ENCODE measurements at regions not wholly inside any gene's neighbourhood (a gene's known extent, or its start where the extent isn't known, plus 50 kb on each side); places are given as distances from the start of the nearest gene placed in this dataset.
A peak's percentile ranks its signal among the peaks of the same experiment; 100 is the strongest.
"Not testable (repeated sequence)": the region's sequence is repeated elsewhere in the genome, so short reads cannot be mapped to it uniquely, and the experiment has no call there.

DNA sequence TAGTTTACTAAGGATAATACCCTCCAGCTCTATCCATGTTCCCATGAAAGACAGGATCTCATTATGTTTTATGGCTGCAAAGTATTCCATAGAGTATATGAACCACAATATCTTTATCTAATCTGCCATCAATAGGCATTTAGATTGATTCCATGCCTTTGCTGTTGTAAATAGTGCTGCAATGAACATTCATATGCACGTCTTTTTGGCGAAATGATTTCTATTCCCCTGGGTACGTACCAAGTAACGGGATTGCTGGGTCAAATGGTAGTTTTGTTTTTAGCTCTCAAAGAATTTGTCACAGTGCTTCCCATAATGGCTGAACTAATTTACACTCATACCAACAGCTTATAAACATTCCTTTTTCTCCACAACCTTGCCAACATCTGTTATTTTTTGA, 750.9 kb downstream of the BRINP3 start:
- in situ Hi-C loops (cut with HindIII; ENCODE audit: low pct_unique_long_range_greater_than_20kb, low sequenced_read_pairs): no loop called here
- DNase-seq (ENCODE audit: low read depth): no peak

DNA sequence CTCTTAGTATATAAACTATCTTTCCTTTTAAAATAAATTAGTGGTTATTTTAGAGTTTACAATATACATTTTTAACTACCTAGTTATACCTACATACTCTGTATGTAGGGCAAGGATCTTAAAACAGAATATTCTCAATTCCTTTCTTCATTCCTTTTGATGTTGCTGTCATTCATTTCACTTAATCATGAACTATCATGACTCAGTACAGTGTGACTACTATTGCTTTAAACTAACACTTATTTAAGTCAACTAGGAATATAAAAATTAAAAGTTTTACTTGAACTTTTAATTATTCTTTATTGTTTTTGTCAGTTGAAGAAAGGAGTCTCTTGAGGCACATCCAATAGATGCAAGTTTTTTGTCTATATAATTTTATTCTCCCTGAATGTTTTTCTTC, 726.4 kb downstream of the BRINP3 start:
- no peak for DNase-seq (ENCODE audit: low read depth)

DNA sequence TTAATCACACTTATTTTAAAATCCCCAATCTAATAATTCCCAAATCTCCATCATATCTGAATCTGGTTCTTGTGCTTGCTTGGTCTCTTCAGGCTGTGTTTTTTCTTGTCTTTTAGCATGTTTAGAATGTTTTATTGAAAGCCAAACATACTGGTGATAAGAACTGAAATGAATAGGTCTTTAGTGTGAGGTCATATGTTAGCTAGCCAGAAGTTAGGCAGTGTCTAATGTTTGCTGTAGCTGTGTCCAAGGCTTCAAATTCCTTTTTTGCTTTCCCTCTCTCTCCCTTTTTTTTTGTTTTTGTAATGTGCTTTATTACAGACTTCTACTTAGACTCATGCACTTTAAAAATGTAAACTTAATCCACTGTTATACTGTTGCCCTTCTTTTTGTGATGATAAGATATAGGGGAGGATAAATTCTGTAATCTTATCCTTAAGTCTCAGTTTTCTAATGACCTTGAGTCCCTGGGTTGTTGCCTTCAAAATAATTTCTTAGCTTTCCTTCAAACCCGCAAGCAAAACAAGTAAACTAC, 725.1 kb downstream of the BRINP3 start:
- no peak for DNase-seq (ENCODE audit: low read depth)
- in situ Hi-C loops (cut with HindIII; ENCODE audit: low pct_unique_long_range_greater_than_20kb, low sequenced_read_pairs): no loop called here

More for the DNA sequence above, 726.4 kb downstream of the BRINP3 start:
- in situ Hi-C loops (cut with HindIII; ENCODE audit: low pct_unique_long_range_greater_than_20kb, low sequenced_read_pairs): no loop called here

DNA sequence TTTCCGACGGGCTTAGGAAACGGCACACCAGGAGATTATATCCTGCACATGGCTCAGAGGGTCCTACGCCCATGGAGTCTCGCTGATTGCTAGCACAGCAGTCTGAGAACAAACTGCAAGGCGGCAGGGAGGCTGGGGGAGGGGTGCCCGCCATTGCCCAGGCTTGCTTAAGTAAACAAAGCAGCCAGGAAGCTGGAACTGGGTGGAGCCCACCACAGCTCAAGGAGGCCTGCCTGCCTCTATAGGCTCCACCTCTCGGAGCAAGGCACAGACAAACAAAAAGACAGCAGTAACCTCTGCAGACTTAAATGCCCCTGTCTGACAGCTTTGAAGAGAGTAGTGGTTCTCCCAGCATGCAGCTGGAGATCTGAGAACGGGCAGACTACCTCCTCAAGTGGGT, 722.6 kb downstream of the BRINP3 start:
- in situ Hi-C loops (cut with HindIII; ENCODE audit: low pct_unique_long_range_greater_than_20kb, low sequenced_read_pairs); DNase-seq (ENCODE audit: low read depth): not testable (repeated sequence)

DNA sequence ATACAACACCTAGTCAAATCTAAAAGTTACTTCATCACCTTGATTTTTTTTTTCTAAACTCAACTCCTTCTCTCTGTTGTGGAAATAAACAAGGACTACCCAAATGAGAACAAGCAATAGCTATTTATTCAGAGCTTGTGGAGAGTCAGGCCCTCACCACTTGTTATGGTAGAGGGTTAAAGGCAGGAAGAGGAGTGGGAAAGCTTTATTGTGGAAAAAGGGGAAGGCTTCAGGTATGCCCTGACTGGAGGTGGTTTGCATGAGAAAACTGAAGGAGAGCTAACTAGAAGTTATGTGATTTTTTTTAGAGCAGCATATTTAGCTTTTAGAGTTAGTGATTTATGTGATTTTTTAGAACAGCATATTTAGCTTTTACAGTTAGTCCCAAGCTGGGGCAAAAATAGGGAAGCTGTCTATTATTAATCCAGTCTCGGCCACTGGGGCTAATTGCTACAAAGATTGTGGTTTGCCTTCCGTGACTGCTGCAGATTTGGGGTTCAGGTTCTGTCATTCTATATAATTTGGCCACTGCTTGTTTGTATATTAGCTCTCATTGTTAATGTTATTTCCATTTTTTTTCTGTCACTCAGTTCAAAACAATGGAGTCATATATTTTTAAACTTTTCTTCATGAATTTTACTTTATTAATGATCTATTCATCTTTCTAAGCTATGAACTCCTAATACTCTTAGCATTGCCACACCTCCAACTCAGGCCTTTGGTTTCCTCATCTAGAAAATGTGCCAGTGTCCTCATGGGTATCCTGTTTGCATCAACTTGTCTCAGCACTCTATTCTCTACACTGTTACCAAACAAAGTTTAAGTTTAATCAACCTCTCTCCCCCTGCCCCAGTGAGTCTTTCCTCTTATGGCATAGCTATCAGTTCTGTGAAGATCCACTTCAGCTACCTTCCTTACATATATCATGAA, 713.0 kb downstream of the BRINP3 start:
- in situ Hi-C loops (cut with HindIII; ENCODE audit: low pct_unique_long_range_greater_than_20kb, low sequenced_read_pairs): no loop called here
- DNase-seq (ENCODE audit: low read depth): no peak

DNA sequence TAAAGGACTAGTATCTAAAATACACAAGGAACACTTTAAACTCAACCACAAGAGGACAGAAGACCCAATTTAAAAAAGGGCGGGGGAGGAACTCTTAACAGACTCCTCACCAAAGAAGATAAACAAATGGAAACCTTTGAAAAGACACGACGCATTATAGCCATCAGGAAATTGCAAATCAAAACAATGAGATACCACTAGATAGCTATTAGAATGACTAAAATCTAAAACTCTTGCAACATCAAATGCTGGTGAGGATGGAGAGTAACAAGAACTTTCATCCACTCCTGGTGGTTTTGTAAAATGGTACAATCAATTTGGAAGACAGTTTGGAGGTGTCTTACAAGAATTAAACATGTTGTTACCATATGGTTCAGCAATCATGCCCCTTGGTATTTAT, 708.2 kb downstream of the BRINP3 start:
- in situ Hi-C loops (cut with HindIII; ENCODE audit: low pct_unique_long_range_greater_than_20kb, low sequenced_read_pairs): no loop called here

DNA sequence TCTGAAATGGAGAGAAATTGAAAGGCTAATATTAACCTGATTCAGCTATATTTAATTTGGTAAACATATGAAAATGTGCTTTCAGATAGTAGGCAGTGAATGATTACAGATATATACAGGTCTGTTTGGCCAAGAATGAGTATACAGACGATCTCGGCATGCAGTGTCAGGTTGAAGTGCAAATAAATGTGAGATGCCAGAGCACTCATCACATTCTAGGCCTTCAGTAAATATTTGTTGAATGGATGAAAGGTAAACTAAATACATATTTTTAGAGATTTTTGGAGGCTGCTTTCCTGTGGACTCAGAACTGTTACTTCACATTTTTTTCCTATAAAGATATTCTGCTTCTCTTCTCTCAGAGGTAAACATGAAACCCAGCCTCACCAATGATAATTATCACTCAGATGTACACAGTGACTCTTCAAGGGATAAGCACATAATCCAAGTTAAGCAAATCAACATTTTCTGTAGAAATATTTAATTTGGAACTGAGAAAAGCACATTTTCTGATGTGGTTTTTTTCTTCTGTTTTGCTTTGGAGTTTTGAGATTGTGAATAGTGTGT, 702.9 kb downstream of the BRINP3 start:
- DNase-seq (ENCODE audit: low read depth): no peak
- in situ Hi-C loops (cut with HindIII; ENCODE audit: low pct_unique_long_range_greater_than_20kb, low sequenced_read_pairs): no loop called here

More for the DNA sequence above, 708.2 kb downstream of the BRINP3 start:
- DNase-seq (ENCODE audit: low read depth): no peak

DNA sequence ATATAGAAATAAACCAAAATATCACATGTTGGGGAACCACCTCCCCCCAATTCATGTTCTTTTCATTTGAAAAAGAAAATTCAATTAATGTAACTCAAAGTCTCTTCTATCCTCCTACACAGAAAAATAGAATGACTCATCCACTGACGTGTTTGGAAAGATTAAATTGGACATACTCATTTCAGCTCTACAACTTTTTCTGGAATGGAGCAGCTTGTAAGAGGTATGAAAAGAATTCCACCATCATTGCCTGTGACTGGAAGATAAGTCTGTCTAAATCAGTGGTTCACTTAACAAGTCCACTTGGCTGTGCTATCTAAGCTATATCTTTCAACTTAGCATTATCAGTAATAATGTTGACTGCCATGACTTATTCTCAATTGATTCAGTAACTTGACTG, 702.3 kb downstream of the BRINP3 start:
- in situ Hi-C loops (cut with HindIII; ENCODE audit: low pct_unique_long_range_greater_than_20kb, low sequenced_read_pairs): no loop called here

DNA sequence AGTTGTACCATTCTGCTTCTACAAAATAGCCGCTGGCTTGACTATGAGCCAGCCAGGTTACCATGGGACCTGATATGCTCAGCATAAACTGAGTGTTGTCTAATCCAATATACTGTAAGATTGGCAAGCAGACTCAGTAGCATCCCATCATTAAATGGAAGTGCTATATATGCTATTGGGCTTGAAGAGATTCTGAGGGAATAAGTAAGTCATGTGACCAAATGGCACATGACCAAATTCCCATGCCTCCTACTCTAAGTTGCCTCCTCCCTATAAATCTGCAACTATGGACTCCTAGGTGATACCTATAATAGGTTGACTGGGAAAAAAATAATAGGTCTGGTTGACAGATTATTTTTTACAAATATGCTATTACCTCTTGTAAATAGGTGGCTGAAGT, 698.6 kb downstream of the BRINP3 start:
- in situ Hi-C loops (cut with HindIII; ENCODE audit: low pct_unique_long_range_greater_than_20kb, low sequenced_read_pairs): no loop called here

More for the DNA sequence above, 702.3 kb downstream of the BRINP3 start:
- peak; percentile 27 for DNase-seq (ENCODE audit: low read depth)

DNA sequence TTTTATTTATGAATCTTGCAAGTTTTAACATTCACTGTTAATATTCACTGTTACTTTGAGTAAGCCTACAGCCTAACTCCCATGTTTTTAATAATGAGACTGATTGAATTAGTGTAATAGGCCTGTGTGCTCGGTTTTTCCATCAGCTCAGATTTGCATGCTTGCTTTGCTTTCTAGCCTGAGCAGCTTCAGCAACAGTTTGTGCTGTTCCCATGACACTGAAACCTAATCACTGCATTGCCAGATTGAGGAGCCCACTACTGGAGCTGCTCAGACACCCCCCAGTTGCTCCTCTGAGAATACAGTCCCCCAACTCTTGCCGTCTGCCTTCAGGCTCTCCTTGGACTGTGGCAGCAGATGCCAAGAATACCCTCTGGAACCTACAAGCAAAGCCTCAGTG, 695.4 kb downstream of the BRINP3 start:
- in situ Hi-C loops (cut with HindIII; ENCODE audit: low pct_unique_long_range_greater_than_20kb, low sequenced_read_pairs): no loop called here
- no peak for DNase-seq (ENCODE audit: low read depth)

More for the DNA sequence above, 698.6 kb downstream of the BRINP3 start:
- DNase-seq (ENCODE audit: low read depth): no peak

DNA sequence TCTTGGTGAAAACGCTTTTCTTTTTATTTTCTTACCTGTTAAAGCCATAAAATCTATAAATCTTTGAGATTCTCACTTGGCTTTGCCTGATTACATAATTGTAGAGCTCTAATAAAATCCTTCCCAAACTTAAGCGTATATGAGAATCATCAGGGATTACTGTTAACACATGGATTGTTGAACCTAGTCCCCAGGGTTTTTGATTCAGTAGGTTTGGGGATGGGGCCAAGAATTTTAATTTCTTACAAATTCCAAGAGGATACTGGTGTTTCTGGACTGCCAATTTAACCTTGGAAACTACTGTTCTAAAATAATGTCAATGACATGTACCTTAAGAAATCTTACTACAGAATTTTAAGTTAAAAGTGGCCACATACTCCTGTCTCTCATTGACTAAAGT, 694.2 kb downstream of the BRINP3 start:
- no peak for DNase-seq (ENCODE audit: low read depth)
- in situ Hi-C loops (cut with HindIII; ENCODE audit: low pct_unique_long_range_greater_than_20kb, low sequenced_read_pairs): no loop called here

DNA sequence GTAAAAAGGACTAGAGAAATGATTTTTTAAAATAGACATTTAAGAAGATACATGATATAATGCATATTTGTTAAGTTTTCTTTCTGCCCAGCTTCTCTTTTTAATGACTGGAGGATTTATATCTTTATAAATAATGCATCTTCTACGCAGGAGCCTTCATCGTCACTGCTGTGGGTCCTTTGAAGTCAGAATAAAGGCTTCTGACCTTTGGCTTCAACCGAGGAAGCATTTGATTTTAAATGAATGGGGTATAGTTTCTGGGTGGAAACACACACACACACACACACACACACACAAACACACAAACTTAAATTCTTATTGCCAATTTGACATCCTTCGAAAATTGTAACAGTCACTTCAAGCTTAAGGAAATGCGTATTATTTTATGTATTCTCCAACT, 690.9 kb downstream of the BRINP3 start:
- in situ Hi-C loops (cut with HindIII; ENCODE audit: low pct_unique_long_range_greater_than_20kb, low sequenced_read_pairs): no loop called here
- no peak for DNase-seq (ENCODE audit: low read depth)

DNA sequence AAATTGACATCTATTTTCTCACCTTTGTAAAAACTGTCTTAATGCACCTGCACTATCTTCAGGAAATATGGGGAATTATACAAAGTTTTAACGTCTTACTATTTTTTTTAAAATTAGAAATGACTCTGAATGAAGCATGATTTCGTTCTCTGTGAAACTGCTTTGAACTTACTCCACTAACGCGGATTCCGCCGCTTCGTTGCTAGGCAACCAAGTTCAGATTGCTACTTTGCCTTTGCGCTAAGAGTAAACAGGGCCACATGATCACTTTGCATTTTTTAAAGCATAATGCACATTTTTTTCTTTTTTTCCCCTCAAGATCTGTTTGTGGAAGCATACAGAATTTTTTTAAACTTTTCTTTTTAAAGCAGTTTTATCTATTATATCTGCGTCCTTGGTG, 690.5 kb downstream of the BRINP3 start:
- DNase-seq (ENCODE audit: low read depth): no peak
- in situ Hi-C loops (cut with HindIII; ENCODE audit: low pct_unique_long_range_greater_than_20kb, low sequenced_read_pairs): no loop called here

DNA sequence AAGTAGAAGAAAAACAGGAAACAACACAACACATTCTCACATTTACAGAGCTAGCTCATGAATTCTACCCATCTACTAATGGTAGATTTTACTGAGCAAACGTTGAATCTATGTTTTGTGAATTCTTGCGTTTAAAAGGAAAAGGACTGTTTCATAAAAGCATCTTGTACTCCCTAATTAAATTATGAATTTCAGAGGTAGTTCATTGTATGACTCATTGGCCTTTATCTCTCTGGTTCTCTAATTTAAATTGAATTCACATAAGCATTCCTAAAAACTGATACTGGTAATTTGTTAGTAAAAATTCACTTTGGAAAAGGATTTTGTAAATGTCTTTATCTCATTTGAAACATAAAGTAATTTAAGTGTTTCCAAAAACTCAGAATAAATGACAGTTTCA, 687.3 kb downstream of the BRINP3 start:
- DNase-seq (ENCODE audit: low read depth): no peak
- in situ Hi-C loops (cut with HindIII; ENCODE audit: low pct_unique_long_range_greater_than_20kb, low sequenced_read_pairs): no loop called here

DNA sequence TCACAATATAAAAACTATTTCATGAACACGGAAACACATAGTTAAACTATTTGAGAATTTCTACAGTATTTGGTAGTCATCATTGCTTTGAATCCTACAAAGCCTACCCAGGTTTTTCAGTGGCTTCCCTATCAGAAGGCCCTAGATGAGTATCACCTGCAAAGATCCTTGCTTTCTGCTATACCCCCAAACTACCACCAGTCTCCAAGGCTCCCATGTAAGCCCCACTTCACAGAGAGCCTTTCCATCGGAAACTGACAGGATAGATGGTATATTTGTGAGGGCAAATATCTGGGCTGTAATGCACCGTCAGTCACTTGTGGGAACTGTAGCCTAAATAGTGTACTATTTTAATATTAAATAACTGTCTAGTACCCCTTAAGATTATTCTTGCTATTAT, 674.3 kb downstream of the BRINP3 start:
- DNase-seq (ENCODE audit: low read depth): no peak
- in situ Hi-C loops (cut with HindIII; ENCODE audit: low pct_unique_long_range_greater_than_20kb, low sequenced_read_pairs): no loop called here

DNA sequence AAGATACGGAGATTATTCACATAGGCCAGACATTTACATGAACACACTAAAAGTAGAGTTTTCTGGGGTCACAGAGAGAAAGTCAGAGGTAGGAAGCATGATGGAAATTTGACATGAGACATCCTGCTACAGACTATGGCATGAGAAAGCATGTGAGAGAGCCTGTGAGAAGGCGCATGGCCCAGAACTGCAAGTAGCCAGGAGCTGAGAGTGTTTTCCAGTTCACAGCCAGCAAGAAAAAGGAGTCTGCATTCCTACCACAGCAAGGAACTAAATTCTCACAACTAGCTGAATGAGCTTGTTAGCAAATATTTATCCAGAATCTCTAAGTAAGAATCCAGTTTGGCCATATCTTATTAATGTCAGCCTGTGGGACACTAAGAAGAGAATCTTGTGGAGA, 673.3 kb downstream of the BRINP3 start:
- no peak for DNase-seq (ENCODE audit: low read depth)
- in situ Hi-C loops (cut with HindIII; ENCODE audit: low pct_unique_long_range_greater_than_20kb, low sequenced_read_pairs): no loop called here

DNA sequence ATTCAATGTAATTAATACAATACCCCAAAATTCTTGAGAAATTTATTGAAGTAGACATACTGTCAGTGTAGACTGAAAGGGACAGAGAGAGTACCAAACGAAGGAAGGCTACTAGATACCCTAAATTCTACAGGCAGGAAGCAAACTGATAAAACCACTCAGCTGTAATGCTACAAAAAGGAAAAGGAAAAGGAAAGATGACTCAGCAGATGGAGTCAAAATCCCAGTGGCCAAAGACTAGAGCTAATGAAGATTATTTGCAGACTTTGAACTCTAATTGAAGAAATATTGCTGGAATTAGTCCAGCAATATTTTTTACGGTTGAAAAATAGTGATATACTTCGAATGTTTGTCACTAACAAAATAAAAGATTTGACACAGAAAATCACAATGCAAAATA, 671.9 kb downstream of the BRINP3 start:
- DNase-seq (ENCODE audit: low read depth): no peak
- in situ Hi-C loops (cut with HindIII; ENCODE audit: low pct_unique_long_range_greater_than_20kb, low sequenced_read_pairs): no loop called here

DNA sequence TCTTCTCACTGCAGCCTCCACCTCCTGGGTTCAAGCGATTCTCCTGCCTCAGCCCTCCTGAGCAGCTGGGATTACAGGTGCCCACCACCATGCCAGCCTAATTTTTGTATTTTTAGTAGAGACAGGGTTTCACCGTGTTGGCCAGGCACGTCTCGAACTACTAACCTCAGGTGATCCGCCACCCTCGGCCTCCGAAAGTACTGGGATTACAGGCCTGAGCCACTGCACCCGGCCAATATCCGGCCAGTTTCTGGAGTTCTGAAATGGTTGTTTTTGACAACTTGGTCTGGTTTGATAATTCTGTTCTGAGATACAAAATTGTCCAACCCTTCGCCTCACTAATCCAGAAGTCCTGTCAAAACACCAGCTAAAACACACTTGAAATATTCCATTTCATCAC, 667.0 kb downstream of the BRINP3 start:
- in situ Hi-C loops (cut with HindIII; ENCODE audit: low pct_unique_long_range_greater_than_20kb, low sequenced_read_pairs); DNase-seq (ENCODE audit: low read depth): not testable (repeated sequence)

DNA sequence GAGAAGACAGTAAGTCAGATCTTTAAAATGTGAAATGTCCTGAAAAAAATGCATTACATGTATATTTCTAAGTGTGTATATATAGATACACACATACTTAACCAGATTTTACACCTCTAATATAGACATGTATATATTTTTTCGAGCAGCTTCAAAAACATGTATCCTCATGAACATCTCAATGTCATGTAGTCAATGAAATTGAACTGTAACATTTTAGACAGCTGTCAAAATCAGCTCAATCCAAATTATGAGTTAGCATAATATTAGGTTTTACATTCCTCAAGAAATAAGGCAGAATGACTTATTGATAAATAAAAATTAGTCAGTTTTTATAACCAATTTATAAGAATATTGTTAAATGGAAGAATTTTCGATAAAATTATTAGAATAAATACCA, 665.7 kb downstream of the BRINP3 start:
- in situ Hi-C loops (cut with HindIII; ENCODE audit: low pct_unique_long_range_greater_than_20kb, low sequenced_read_pairs): no loop called here

DNA sequence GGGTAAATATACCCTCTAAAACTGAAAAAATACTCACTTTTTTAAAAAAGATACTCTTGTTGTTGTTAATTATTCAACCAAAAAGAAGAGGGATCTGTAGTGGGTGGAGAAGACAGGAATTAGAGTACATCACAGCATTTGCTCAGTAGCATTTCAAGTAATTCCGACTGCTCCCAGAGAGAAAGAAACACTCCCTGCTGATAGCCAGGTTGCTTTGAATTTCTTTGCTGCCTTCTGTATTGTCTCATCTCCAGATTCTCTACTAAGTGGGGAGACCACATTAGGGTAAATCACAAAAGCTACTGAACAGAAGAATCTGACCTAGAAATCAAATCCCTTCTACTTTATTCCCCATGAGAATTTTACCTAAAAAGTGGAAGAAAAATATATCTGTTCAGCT, 661.1 kb downstream of the BRINP3 start:
- no peak for DNase-seq (ENCODE audit: low read depth)
- in situ Hi-C loops (cut with HindIII; ENCODE audit: low pct_unique_long_range_greater_than_20kb, low sequenced_read_pairs): no loop called here

More for the DNA sequence above, 665.7 kb downstream of the BRINP3 start:
- no peak for DNase-seq (ENCODE audit: low read depth)
